IMR-90 (cell line): ENCODE measurements at regions not wholly inside any gene's neighbourhood (a gene's known extent, or its start where the extent isn't known, plus 50 kb on each side); places are given as distances from the start of the nearest gene placed in this dataset. TPM values are rescaled to one million over a fixed set of nuclear protein-coding genes. Genes with fewer than 3 reads are reported as not detected.

Experiments
- FOS ChIP-seq: fragments of 150-350 bp; IDR thresholded peaks from 2 replicates; pipeline ENCODE4 v1.6.1; 2016; ENCODE audit warnings: low read depth, low read length
- microRNA-seq, 2 experiments: library from miRNA; stranded (forward) in 1 of 2; unstranded in 1 of 2; fragments of 10-50 nt in 1 of 2; fragments of <30 nt in 1 of 2; gene quantifications in 1 of 2; microRNA quantifications in 1 of 2; one replicate each; pipeline versions ENCODE3 to v1.1.0; 2013 to 2020; ENCODE audit not compliant: insufficient read depth in 1 of 2, insufficient read length in 1 of 2, unreplicated experiment in 1 of 2
- small RNA-seq, 5 experiments: library from RNA; depleted of rRNA; stranded (forward); fragments of <200 nt; gene quantifications; one replicate each; pipeline ENCODE3, GENCODE V24; 2012

- TF ChIP-seq FOS, result no peak
These were observed 51.3 kb upstream of the LSM14A start (continued) for GRCh38 chr19:34120846-34121639.

Small RNA genes lying in the stretch of these regions (microRNA-seq; reads per million reads assigned to microRNA genes)
- gene RN7SL150P (ENCODE audit: insufficient read depth, insufficient read length), result not detected
- gene RPS4XP23 (ENCODE audit: insufficient read depth, insufficient read length), result not detected

Small RNA genes lying in the stretch of these regions (small RNA-seq; reads per million reads assigned to genes)
- gene RN7SL150P (0 reads per million in 5 experiments), gene RPS4XP23 (0 reads per million in 5 experiments)
